22Rv1 (cell line): ENCODE measurements at regions not wholly inside any gene's neighbourhood (a gene's known extent, or its start where the extent isn't known, plus 50 kb on each side); places are given as distances from the start of the nearest gene placed in this dataset.

Experiments
- H3K27ac ChIP-seq: fragments of 450-650 bp; 2 replicates; pipeline ENCODE4 v1.5.1; 2017
- CTCF ChIP-seq: fragments of 450-650 bp; IDR thresholded peaks from 2 replicates; pipeline ENCODE4 v1.5.1; 2017; ENCODE audit warnings: mild to moderate bottlenecking
- ZFX ChIP-seq: fragments of 450-650 bp; IDR thresholded peaks from 2 replicates; pipeline ENCODE4 v1.6.1; 2017; ENCODE audit warnings: antibody characterized with exemption, borderline replicate concordance

GRCh38 chr9:104009826-104010225, 84.3 kb upstream of the SMC2 start:
- H3K27ac ChIP-seq = no peak overlapping the region
- TF ChIP-seq CTCF (no peak), ZFX (no peak)

- no peak overlapping the region for H3K27ac ChIP-seq
- TF ChIP-seq CTCF = no peak
- TF ChIP-seq ZFX = no peak
Measured at GRCh38 chr9:104022083-104022482, 72.0 kb upstream of the SMC2 start.

GRCh38 chr9:104025104-104025503, 69.0 kb upstream of the SMC2 start:
- no peak overlapping the region for H3K27ac ChIP-seq
- TF ChIP-seq CTCF = no peak

GRCh38 chr9:104025945-104026344, 68.2 kb upstream of the SMC2 start:
- TF ChIP-seq CTCF (no peak), ZFX (no peak)
- no peak overlapping the region for H3K27ac ChIP-seq

GRCh38 chr9:104027295-104027694, 66.8 kb upstream of the SMC2 start:
- TF ChIP-seq ZFX = no peak
- no peak for TF ChIP-seq CTCF
- no peak overlapping the region for H3K27ac ChIP-seq

- no peak overlapping the region for H3K27ac ChIP-seq
- TF ChIP-seq CTCF = no peak
- TF ChIP-seq ZFX = no peak
Measured at GRCh38 chr9:104028827-104029226, 65.3 kb upstream of the SMC2 start.
